GM12878 (cell line): ENCODE measurements at regions not wholly inside any gene's neighbourhood (a gene's known extent, or its start where the extent isn't known, plus 50 kb on each side); places are given as distances from the start of the nearest gene placed in this dataset.

Experiments used
- CHD2 ChIP-seq: IDR thresholded peaks from 2 replicates; pipeline ENCODE4 v1.6.1; 2011; ENCODE audit warnings: low read depth, low read length, improper control_type of control experiment, borderline replicate concordance
- MYC ChIP-seq: IDR thresholded peaks from 2 replicates; pipeline ENCODE4 v1.6.1; 2011; ENCODE audit warnings: mild to moderate bottlenecking, low read length, moderate library complexity, inconsistent platforms; ENCODE audit not compliant: insufficient read depth, insufficient replicate concordance, insufficient read length, severe bottlenecking
- POLR2A ChIP-seq: IDR thresholded peaks from 2 replicates; pipeline ENCODE4 v1.6.1; 2011; ENCODE audit warnings: low read depth, mild to moderate bottlenecking, low read length
- SPI1 ChIP-seq: IDR thresholded peaks from 2 replicates; pipeline ENCODE4 v1.6.1; 2011; ENCODE audit warnings: low read depth, mild to moderate bottlenecking, low read length, moderate library complexity, borderline replicate concordance; ENCODE audit not compliant: insufficient read depth

GRCh38 chr5:113776832-113777525 is 263.5 kb downstream of the YTHDC2 start:
- TF ChIP-seq CHD2 (no peak), MYC (no peak), SPI1 (no peak), POLR2A (no peak)
